ENCODE measurements at regions not wholly inside any gene's neighbourhood (a gene's known extent, or its start where the extent isn't known, plus 50 kb on each side); places are given as distances from the start of the nearest gene placed in this dataset.
"Not testable (repeated sequence)": the region's sequence is repeated elsewhere in the genome, so short reads cannot be mapped to it uniquely, and the experiment has no call there.

GRCh38 chr5:19285286-19285685 is 702.7 kb downstream of the CDH18 start:
- no peak for DNase-seq
- Histone ChIP-seq H3K4ac (ENCODE audit: low read depth, low read length) (no peak overlapping the region), H4K5ac (ENCODE audit: insufficient read length, low read depth, low read length) (no peak overlapping the region), H3K56ac (ENCODE audit: insufficient read length, low read depth, low read length) (no peak overlapping the region), H3K79me2 (ENCODE audit: insufficient read depth, low read length) (no peaks in the 10 kb centered on the region), H2BK120ac (ENCODE audit: low read depth, low read length, poor library complexity, severe bottlenecking) (no peak overlapping the region), H3K18ac (ENCODE audit: insufficient read length, low read depth, low read length) (no peak overlapping the region), H4K91ac (ENCODE audit: insufficient read length, low read depth, low read length) (no peak overlapping the region), H2AFZ (ENCODE audit: low read length) (no peak overlapping the region), H3K9ac (ENCODE audit: extremely low read depth, insufficient read length, low read length) (no peak overlapping the region), H4K8ac (replicated peaks; ENCODE audit: insufficient read length, low read depth, low read length) (no peak overlapping the region), H3K23me2 (ENCODE audit: insufficient read length, low read depth, low read length, poor library complexity, severe bottlenecking) (no peaks in the 10 kb centered on the region), H3K27me3 (ENCODE audit: insufficient read depth, low read length) (no peaks in the 10 kb centered on the region), H4K20me1 (ENCODE audit: control insufficient read depth, insufficient read depth, insufficient read length) (no peaks in the 10 kb centered on the region), H3K9me3 (ENCODE audit: control insufficient read depth, low read depth, low read length) (peaks cover 8% of the 10 kb centered on the region), H2BK12ac (ENCODE audit: insufficient read length, low read depth, low read length) (no peak overlapping the region), H2BK15ac (ENCODE audit: low read depth, low read length) (no peak overlapping the region), H2AK5ac (ENCODE audit: insufficient read length, low read length) (no peak overlapping the region), H3K4me1 (ENCODE audit: insufficient read depth, low read length) (no peaks in the 10 kb centered on the region), H2BK20ac (ENCODE audit: low read depth, low read length, poor library complexity, severe bottlenecking) (no peak overlapping the region), H3T11ph (ENCODE audit: low read length) (no peak overlapping the region), H2BK5ac (ENCODE audit: insufficient read length, low read length) (no peak overlapping the region), H3K27ac (ENCODE audit: insufficient read length, low read depth, low read length) (no peak overlapping the region), H3K79me1 (ENCODE audit: insufficient read depth, low read depth, low read length, poor library complexity, severe bottlenecking) (no peaks in the 10 kb centered on the region), H3K23ac (ENCODE audit: insufficient read length, low read depth, low read length) (no peak overlapping the region), H3K4me2 (ENCODE audit: insufficient read depth, insufficient read length, low read length) (no peak overlapping the region), H3K14ac (ENCODE audit: insufficient read depth, low read length) (no peak overlapping the region)
- WGBS (ENCODE audit: extremely low coverage, insufficient read length, low lambda C conversion rate): no CpG with 5 or more reads among the region's 3 CpGs
- no peak overlapping the region for H3K4me3 Mint-ChIP-seq
- H3K36me3 Mint-ChIP-seq (ENCODE audit: insufficient read depth in 1 of 3, low read depth in 3 of 3): peaks cover 6 to 12% (median 7%) of the 10 kb centered on the region in 3 experiments; a peak in 6 of 7 replicates
- H3K27me3 Mint-ChIP-seq (ENCODE audit: low read depth): no peaks in the 10 kb centered on the region
- no peak overlapping the region for H3K27ac Mint-ChIP-seq
- peaks cover 13 to 15% of the 10 kb centered on the region in 2 experiments; a peak in 4 of 5 replicates for H3K9me3 Mint-ChIP-seq
- peaks cover 4 to 10% of the 10 kb centered on the region in 2 experiments; a peak in 2 of 4 replicates for H3K4me1 Mint-ChIP-seq
- TF ChIP-seq CTCF (conservative IDR thresholded peaks at IDR 0.05): no peak

- H3K27ac ChIP-seq (ENCODE audit: insufficient read length, low read depth, low read length); H3K23me2 ChIP-seq (ENCODE audit: insufficient read length, low read depth, low read length, poor library complexity, severe bottlenecking); H2BK12ac ChIP-seq (ENCODE audit: insufficient read length, low read depth, low read length); H3K56ac ChIP-seq (ENCODE audit: insufficient read length, low read depth, low read length); H3K27me3 ChIP-seq (ENCODE audit: insufficient read depth, low read length); H3K4me1 ChIP-seq (ENCODE audit: insufficient read depth, low read length); H4K20me1 ChIP-seq (ENCODE audit: control insufficient read depth, insufficient read depth, insufficient read length); H3K4me1 Mint-ChIP-seq; H2BK20ac ChIP-seq (ENCODE audit: low read depth, low read length, poor library complexity, severe bottlenecking); H4K91ac ChIP-seq (ENCODE audit: insufficient read length, low read depth, low read length); H2BK15ac ChIP-seq (ENCODE audit: low read depth, low read length); H3K4me3 Mint-ChIP-seq; H3K18ac ChIP-seq (ENCODE audit: insufficient read length, low read depth, low read length); H3K4ac ChIP-seq (ENCODE audit: low read depth, low read length); H3K9ac ChIP-seq (ENCODE audit: extremely low read depth, insufficient read length, low read length); H4K5ac ChIP-seq (ENCODE audit: insufficient read length, low read depth, low read length); H2AFZ ChIP-seq (ENCODE audit: low read length); H3T11ph ChIP-seq (ENCODE audit: low read length); H2AK5ac ChIP-seq (ENCODE audit: insufficient read length, low read length); H3K27ac Mint-ChIP-seq; H2BK5ac ChIP-seq (ENCODE audit: insufficient read length, low read length); H3K79me2 ChIP-seq (ENCODE audit: insufficient read depth, low read length); DNase-seq; H3K14ac ChIP-seq (ENCODE audit: insufficient read depth, low read length); H2BK120ac ChIP-seq (ENCODE audit: low read depth, low read length, poor library complexity, severe bottlenecking); H3K9me3 ChIP-seq (ENCODE audit: control insufficient read depth, low read depth, low read length); H3K79me1 ChIP-seq (ENCODE audit: insufficient read depth, low read depth, low read length, poor library complexity, severe bottlenecking); H3K4me2 ChIP-seq (ENCODE audit: insufficient read depth, insufficient read length, low read length); H3K23ac ChIP-seq (ENCODE audit: insufficient read length, low read depth, low read length); H4K8ac ChIP-seq (replicated peaks; ENCODE audit: insufficient read length, low read depth, low read length); H3K27me3 Mint-ChIP-seq (ENCODE audit: low read depth): not testable (repeated sequence)
- Mint-ChIP-seq H3K36me3 (ENCODE audit: insufficient read depth in 1 of 3, low read depth in 3 of 3) (peaks cover 6 to 12% (median 7%) of the 10 kb centered on the region in 3 experiments; a peak in 6 of 7 replicates), H3K9me3 (peaks cover 13 to 15% of the 10 kb centered on the region in 2 experiments; a peak in 4 of 5 replicates)
- WGBS (ENCODE audit: extremely low coverage, insufficient read length, low lambda C conversion rate): no CpG with 5 or more reads among the region's 54 CpGs
Observed at GRCh38 chr5:19287548-19288277, 700.3 kb downstream of the CDH18 start.

Data from H9 (cell line).